HEK293 (cell line): ENCODE measurements at regions not wholly inside any gene's neighbourhood (a gene's known extent, or its start where the extent isn't known, plus 50 kb on each side); places are given as distances from the start of the nearest gene placed in this dataset.

Experiments
- CTCF ChIA-PET: fragments of 350-600 bp; formaldehyde crosslinking; extraction: SDS; loops from one replicate; lab custom pipeline; 2021; ENCODE audit warnings: antibody characterized with exemption; lab: Yijun Ruan, JAX
- POLR2A ChIA-PET: fragments of 300-600 bp; formaldehyde crosslinking; extraction: SDS; loops from one replicate; lab custom pipeline; 2020; ENCODE audit warnings: antibody characterized with exemption, inconsistent platforms; lab: Yijun Ruan, JAX
- H3K27ac ChIP-seq: fragments of 200-500 bp; sonication (Bioruptor generic); 2 replicates; pipeline ENCODE4 v1.5.1; 2014; ENCODE audit warnings: low read depth, low read length, control low read depth, inconsistent platforms; ENCODE audit errors: extremely low read depth
- H3K36me3 ChIP-seq, 2 experiments: fragments of 200-500 bp in 1 of 2; sonication (Bioruptor generic) in 1 of 2; 1 replicate in 1 of 2; 2 replicates in 1 of 2; pipeline ENCODE4 v1.5.1; 2014 to 2017; ENCODE audit warnings: inconsistent platforms in 2 of 2, low read length in 2 of 2; ENCODE audit not compliant: control insufficient read depth in 2 of 2, insufficient read depth in 1 of 2
- H3K4me1 ChIP-seq: fragments of 200-500 bp; sonication (Bioruptor generic); 2 replicates; pipeline ENCODE4 v1.5.1; 2014; ENCODE audit warnings: mild to moderate bottlenecking, low read length, inconsistent platforms; ENCODE audit not compliant: control insufficient read depth, insufficient read depth
- H3K4me3 ChIP-seq: 2 replicates; pipeline ENCODE4 v1.5.1; 2011; ENCODE audit warnings: low read depth, mild to moderate bottlenecking, control low read depth, low read length, moderate library complexity
- H3K9me3 ChIP-seq: fragments of 200-500 bp; sonication (Bioruptor generic); 2 replicates; pipeline ENCODE4 v1.5.1; 2014; ENCODE audit warnings: low read depth, low read length, inconsistent platforms; ENCODE audit not compliant: control insufficient read depth, insufficient read depth
- AEBP2 ChIP-seq: fragments of 450-650 bp; formaldehyde crosslinking; IDR thresholded peaks from 2 replicates; pipeline ENCODE4 v1.5.1; 2016; ENCODE audit warnings: missing biosample characterization, missing genetic modification characterization, borderline replicate concordance
- ATF2 ChIP-seq: fragments of 450-650 bp; formaldehyde crosslinking; IDR thresholded peaks from 2 replicates; pipeline ENCODE4 v1.5.1; 2016; ENCODE audit warnings: missing biosample characterization, missing genetic modification characterization, low read depth
- GFI1B ChIP-seq: fragments of 450-650 bp; formaldehyde crosslinking; IDR thresholded peaks from 2 replicates; pipeline ENCODE4 v1.5.1; 2016; ENCODE audit warnings: missing biosample characterization, missing genetic modification characterization
- GLIS2 ChIP-seq: fragments of 450-650 bp; formaldehyde crosslinking; IDR thresholded peaks from 2 replicates; pipeline ENCODE4 v1.5.1; 2016; ENCODE audit warnings: missing biosample characterization, missing genetic modification characterization
- HOXC10 ChIP-seq: sonication (generic); formaldehyde crosslinking; IDR thresholded peaks from 2 replicates; pipeline ENCODE4 v1.8.1; 2023; ENCODE audit warnings: mild to moderate bottlenecking, missing genetic modification reagents
- KLF8 ChIP-seq: fragments of 450-650 bp; formaldehyde crosslinking; IDR thresholded peaks from 2 replicates; pipeline ENCODE4 v1.5.1; 2016; ENCODE audit warnings: missing biosample characterization, missing genetic modification characterization
- OVOL3 ChIP-seq: fragments of 450-650 bp; formaldehyde crosslinking; IDR thresholded peaks from 2 replicates; pipeline ENCODE4 v1.5.1; 2016; ENCODE audit warnings: missing biosample characterization, missing genetic modification characterization
- ZBTB6 ChIP-seq: fragments of 450-650 bp; formaldehyde crosslinking; IDR thresholded peaks from 2 replicates; pipeline ENCODE4 v1.5.1; 2017; ENCODE audit warnings: missing biosample characterization, missing genetic modification characterization
- ZIC2 ChIP-seq: fragments of 450-650 bp; formaldehyde crosslinking; IDR thresholded peaks from 2 replicates; pipeline ENCODE4 v1.5.1; 2016; ENCODE audit warnings: missing biosample characterization, missing genetic modification characterization
- ZNF121 ChIP-seq: fragments of 450-650 bp; formaldehyde crosslinking; IDR thresholded peaks from 2 replicates; pipeline ENCODE4 v1.5.1; 2016; ENCODE audit warnings: missing biosample characterization, missing genetic modification characterization
- ZNF157 ChIP-seq: fragments of 450-650 bp; formaldehyde crosslinking; IDR thresholded peaks from 2 replicates; pipeline ENCODE4 v1.5.1; 2016; ENCODE audit warnings: missing biosample characterization, missing genetic modification characterization
- ZNF18 ChIP-seq: fragments of 450-650 bp; formaldehyde crosslinking; IDR thresholded peaks from 2 replicates; pipeline ENCODE4 v1.5.1; 2016; ENCODE audit warnings: missing biosample characterization, missing genetic modification characterization
- ZNF223 ChIP-seq: fragments of 450-650 bp; formaldehyde crosslinking; IDR thresholded peaks from 2 replicates; pipeline ENCODE4 v1.5.1; 2016; ENCODE audit warnings: missing biosample characterization, missing genetic modification characterization
- ZNF23 ChIP-seq: fragments of 450-650 bp; formaldehyde crosslinking; IDR thresholded peaks from 2 replicates; pipeline ENCODE4 v1.5.1; 2016; ENCODE audit warnings: missing biosample characterization, missing genetic modification characterization, borderline replicate concordance
- ZNF324 ChIP-seq: fragments of 450-650 bp; formaldehyde crosslinking; IDR thresholded peaks from 2 replicates; pipeline ENCODE4 v1.5.1; 2016; ENCODE audit warnings: missing biosample characterization, missing genetic modification characterization
- ZNF366 ChIP-seq: fragments of 450-650 bp; formaldehyde crosslinking; conservative IDR thresholded peaks from 2 replicates; pipeline ENCODE4 v1.5.1; 2016; ENCODE audit warnings: missing biosample characterization, missing genetic modification characterization
- ZNF398 ChIP-seq: fragments of 450-650 bp; formaldehyde crosslinking; IDR thresholded peaks from 2 replicates; pipeline ENCODE4 v1.5.1; 2017; ENCODE audit warnings: missing biosample characterization, missing genetic modification characterization
- ZNF416 ChIP-seq: fragments of 450-650 bp; formaldehyde crosslinking; IDR thresholded peaks from 2 replicates; pipeline ENCODE4 v1.5.1; 2016; ENCODE audit warnings: missing biosample characterization, missing genetic modification characterization
- ZNF548 ChIP-seq: fragments of 450-650 bp; formaldehyde crosslinking; IDR thresholded peaks from 2 replicates; pipeline ENCODE4 v1.5.1; 2016; ENCODE audit warnings: missing biosample characterization, missing genetic modification characterization
- ZNF571 ChIP-seq: fragments of 450-650 bp; formaldehyde crosslinking; IDR thresholded peaks from 2 replicates; pipeline ENCODE4 v1.5.0; 2017; ENCODE audit warnings: missing biosample characterization, missing genetic modification characterization
- ZNF621 ChIP-seq: fragments of 450-650 bp; formaldehyde crosslinking; IDR thresholded peaks from 2 replicates; pipeline ENCODE4 v1.5.1; 2017; ENCODE audit warnings: missing biosample characterization, missing genetic modification characterization
- ZNF624 ChIP-seq: fragments of 450-650 bp; formaldehyde crosslinking; IDR thresholded peaks from 2 replicates; pipeline ENCODE4 v1.5.1; 2017; ENCODE audit warnings: missing biosample characterization, missing genetic modification characterization
- ZNF701 ChIP-seq: fragments of 450-650 bp; formaldehyde crosslinking; IDR thresholded peaks from 2 replicates; pipeline ENCODE4 v1.5.1; 2016; ENCODE audit warnings: missing biosample characterization, missing genetic modification characterization
- ZNF704 ChIP-seq: fragments of 450-650 bp; formaldehyde crosslinking; IDR thresholded peaks from 2 replicates; pipeline ENCODE4 v1.5.1; 2016; ENCODE audit warnings: missing biosample characterization, missing genetic modification characterization
- ZNF747 ChIP-seq: fragments of 450-650 bp; formaldehyde crosslinking; IDR thresholded peaks from 2 replicates; pipeline ENCODE4 v1.5.1; 2016; ENCODE audit warnings: missing biosample characterization, missing genetic modification characterization
- ZNF830 ChIP-seq: fragments of 450-650 bp; IDR thresholded peaks from 2 replicates; pipeline ENCODE4 v1.5.0; 2018; ENCODE audit warnings: missing biosample characterization, missing genetic modification characterization, low read depth, mild to moderate bottlenecking, moderate library complexity
- ZSCAN16 ChIP-seq: fragments of 450-650 bp; formaldehyde crosslinking; IDR thresholded peaks from 2 replicates; pipeline ENCODE4 v1.5.1; 2016; ENCODE audit warnings: missing biosample characterization, missing genetic modification characterization

- POLR2A ChIA-PET = no interaction called here
- no peak overlapping the region for H3K4me3 ChIP-seq
- H3K36me3 ChIP-seq = no peaks in the 10 kb centered on the region
- H3K9me3 ChIP-seq = no peaks in the 10 kb centered on the region
- CTCF ChIA-PET = interaction anchor here (0.6 to 1.2 kb wide), 2 partner anchors 20 to 1007 kb away, joined by 3 read pairs; no protein-coding TSS in a partner anchor
- TF ChIP-seq ZNF747 (no peak), GLIS2 (tag by site-specific recombination) (no peak), ZNF18 (no peak), ZNF830 (tag by site-specific recombination) (no peak), ZNF704 (tag by site-specific recombination) (no peak), ZNF701 (no peak), ATF2 (tag by site-specific recombination) (no peak), ZNF157 (tag by site-specific recombination) (no peak), ZSCAN16 (no peak), ZNF548 (tag by site-specific recombination) (no peak), ZNF416 (no peak), ZBTB6 (tag by site-specific recombination) (no peak), ZNF121 (tag by site-specific recombination) (no peak), ZNF398 (tag by site-specific recombination) (no peak), ZNF624 (no peak)
- H3K4me1 ChIP-seq = no peaks in the 10 kb centered on the region
- H3K27ac ChIP-seq = no peak overlapping the region
Observed at GRCh38 chr10:3365630-3366029, 193.0 kb upstream of the PITRM1 start.

GRCh38 chr10:3364768-3365480 lies 192.3 kb upstream of the PITRM1 start:
- H3K27ac ChIP-seq = no peak overlapping the region
- ChIA-PET CTCF (interaction anchor here (0.6 to 1.2 kb wide), 2 partner anchors 19 to 1008 kb away, joined by 3 read pairs; no protein-coding TSS in a partner anchor), POLR2A (no interaction called here)
- H3K9me3 ChIP-seq = no peaks in the 10 kb centered on the region; the same call in 1 of the 2 replicates
- no peak overlapping the region for H3K4me3 ChIP-seq
- no peaks in the 10 kb centered on the region for H3K4me1 ChIP-seq
- no peaks in the 10 kb centered on the region for H3K36me3 ChIP-seq
- no peak for TF ChIP-seq ZNF223 (tag by site-specific recombination)
- TF ChIP-seq ZNF624 = no peak
- no peak for TF ChIP-seq KLF8 (tag by site-specific recombination)
- no peak for TF ChIP-seq GFI1B (tag by site-specific recombination)
- no peak for TF ChIP-seq OVOL3 (tag by site-specific recombination)
- TF ChIP-seq ZNF23 = no peak
- TF ChIP-seq ZNF571 (tag by site-specific recombination) = no peak
- TF ChIP-seq HOXC10 = no peak
- no peak for TF ChIP-seq ZNF621 (tag by site-specific recombination)
- TF ChIP-seq AEBP2 (tag by site-specific recombination) = no peak
- TF ChIP-seq ZIC2 = no peak
- no peak for TF ChIP-seq ZNF366 (tag by site-specific recombination)
- TF ChIP-seq ZNF324 (tag by site-specific recombination) = no peak
